HCT116 (cell line): ENCODE measurements at regions not wholly inside any gene's neighbourhood (a gene's known extent, or its start where the extent isn't known, plus 50 kb on each side); places are given as distances from the start of the nearest gene placed in this dataset.

ENCODE experiments used
- ATAC-seq: fragments of 200-7000 bp; cut with Tn5 transposase; 2 replicates; pipeline ENCODE4 v1.9.1; 2020; ENCODE audit warnings: mild to moderate bottlenecking, moderate library complexity
- BruUV-seq: library from RNA; stranded (reverse); fragments of 400-500 nt; replicated peaks from 2 replicates; lab custom pipeline; 2021; lab: Mats Ljungman, UMichigan
- CTCF ChIA-PET: fragments of 300-600 bp; sonication (Branson Sonifier 250); formaldehyde crosslinking; loops from one replicate; lab custom pipeline; 2021; ENCODE audit warnings: antibody characterized with exemption; lab: Charles Lee
- POLR2A ChIA-PET: fragments of 300-600, 350-600 bp; sonication (Branson Sonifier 250); formaldehyde crosslinking; loops from one replicate; lab custom pipeline; 2021; ENCODE audit warnings: antibody characterized with exemption; lab: Charles Lee
- RAD21 ChIA-PET, 2 experiments: fragments of 300-600 bp; sonication (Branson Sonifier 250); formaldehyde crosslinking; loops; one replicate each; lab custom pipeline; 2023; ENCODE audit warnings: low total read pairs in 2 of 2; ENCODE audit not compliant: uncharacterized antibody in 2 of 2, unreplicated experiment in 2 of 2, low non-redundant PET in 1 of 2; lab: Charles Lee
- DNase-seq: peaks from one replicate; pipeline ENCODE4 v3.0.0-alpha.2; 2010; ENCODE audit warnings: low read depth, low spot score
- H2AFZ ChIP-seq: fragments of 200-600 bp; shearing (Covaris generic), sonication (generic); 2 replicates; pipeline ENCODE4 v1.6.1; 2017; ENCODE audit warnings: low read depth, mixed run types, mixed read lengths, antibody characterized with exemption, low read length; ENCODE audit not compliant: poor library complexity, severe bottlenecking
- H3K27ac ChIP-seq: 2 replicates; pipeline ENCODE4 v1.5.1; 2012; ENCODE audit warnings: low read depth, low read length
- H3K27me3 ChIP-seq: fragments of 200-600 bp; sonication (generic); 2 replicates; pipeline ENCODE4 v1.6.1; 2016; ENCODE audit warnings: mixed run types, low read length, mixed read lengths; ENCODE audit not compliant: insufficient read depth
- H3K36me3 ChIP-seq, 2 experiments: fragments of 200-500 bp in 1 of 2; fragments of 200-600 bp in 1 of 2; sonication (Bioruptor generic) in 1 of 2; sonication (generic) in 1 of 2; 2 replicates each; pipeline versions ENCODE4 v1.5.1 to v1.6.1; 2014 to 2016; ENCODE audit warnings: low read length in 2 of 2, inconsistent platforms in 1 of 2, mixed read lengths in 1 of 2, mixed run types in 1 of 2; ENCODE audit not compliant: insufficient read depth in 2 of 2, control insufficient read depth in 1 of 2
- H3K4me1 ChIP-seq, 2 experiments: fragments of 200-600 bp in 1 of 2; sonication (generic) in 1 of 2; 2 replicates each; pipeline versions ENCODE4 v1.5.1 to v1.6.1; 2012 to 2017; ENCODE audit warnings: low read length in 2 of 2, inconsistent platforms in 1 of 2, mild to moderate bottlenecking in 1 of 2, mixed read lengths in 1 of 2, mixed run types in 1 of 2, moderate library complexity in 1 of 2; ENCODE audit not compliant: insufficient read depth in 2 of 2, control insufficient read depth in 1 of 2
- H3K4me2 ChIP-seq: fragments of 200-600 bp; sonication (generic); 2 replicates; pipeline ENCODE4 v1.6.1; 2017; ENCODE audit warnings: mixed run types, low read length, mixed read lengths
- H3K4me3 ChIP-seq, 2 experiments: fragments of 200-600 bp in 1 of 2; sonication (generic) in 1 of 2; replicated peaks in 1 of 2; 2 replicates each; pipeline ENCODE4 v1.5.1; 2011 to 2016; ENCODE audit warnings: low read length in 2 of 2, control low read depth in 1 of 2, low read depth in 1 of 2, mild to moderate bottlenecking in 1 of 2, mixed read lengths in 1 of 2, mixed run types in 1 of 2
- H3K79me2 ChIP-seq: fragments of 200-600 bp; sonication (generic); 2 replicates; pipeline ENCODE4 v1.6.1; 2017; ENCODE audit warnings: mild to moderate bottlenecking, mixed run types, low read length, moderate library complexity, mixed read lengths; ENCODE audit not compliant: insufficient read depth
- H3K9ac ChIP-seq: fragments of 200-600 bp; sonication (generic); 2 replicates; pipeline ENCODE4 v1.6.1; 2016; ENCODE audit warnings: low read length, mixed read lengths
- H3K9me2 ChIP-seq: fragments of 200-600 bp; sonication (generic), shearing (Covaris generic); 2 replicates; pipeline ENCODE4 v1.6.1; 2017; ENCODE audit warnings: mixed run types, mild to moderate bottlenecking, moderate library complexity; ENCODE audit not compliant: insufficient read depth
- H3K9me3 ChIP-seq, 2 experiments: fragments of 200-500 bp in 1 of 2; fragments of 200-600 bp in 1 of 2; sonication (Bioruptor generic) in 1 of 2; sonication (generic) in 1 of 2; 2 replicates each; pipeline ENCODE4 v1.6.1; 2014 to 2017; ENCODE audit warnings: low read length in 2 of 2, mixed read lengths in 2 of 2, inconsistent platforms in 1 of 2, low read depth in 1 of 2, mild to moderate bottlenecking in 1 of 2, mixed run types in 1 of 2, moderate library complexity in 1 of 2; ENCODE audit not compliant: control insufficient read depth in 1 of 2, insufficient read depth in 1 of 2
- H4K20me1 ChIP-seq: fragments of 200-600 bp; sonication (generic), shearing (Covaris generic); 2 replicates; pipeline ENCODE4 v1.6.1; 2017; ENCODE audit warnings: mixed run types, mild to moderate bottlenecking, moderate library complexity; ENCODE audit not compliant: insufficient read depth
- CBX3 ChIP-seq: IDR thresholded peaks from 2 replicates; pipeline ENCODE4 v1.6.1; 2012; ENCODE audit warnings: low read depth
- EZH2 ChIP-seq: fragments of 200-600 bp; sonication (generic); IDR thresholded peaks from 2 replicates; pipeline ENCODE4 v1.6.1; 2017; ENCODE audit warnings: antibody characterized with exemption, mixed run types
- EZH2phosphoT487 ChIP-seq: fragments of 200-600 bp; IDR thresholded peaks from 2 replicates; pipeline ENCODE4 v1.6.1; 2018; ENCODE audit warnings: antibody characterized with exemption, borderline replicate concordance
- JUND ChIP-seq: IDR thresholded peaks from 2 replicates; pipeline ENCODE4 v1.6.1; 2012
- POLR2AphosphoS5 ChIP-seq: IDR thresholded peaks from 2 replicates; pipeline ENCODE4 v1.6.1; 2011; ENCODE audit warnings: mild to moderate bottlenecking, low read depth, low read length, moderate library complexity
- RAD21 ChIP-seq: IDR thresholded peaks from 2 replicates; pipeline ENCODE4 v1.6.1; 2012; ENCODE audit warnings: low read depth, mild to moderate bottlenecking
- SIN3A ChIP-seq: IDR thresholded peaks from 2 replicates; pipeline ENCODE4 v1.6.1; 2012; ENCODE audit warnings: low read depth
- SP1 ChIP-seq: IDR thresholded peaks from 2 replicates; pipeline ENCODE4 v1.6.1; 2012; ENCODE audit warnings: low read depth
- TCF7L2 ChIP-seq: IDR thresholded peaks from 2 replicates; pipeline ENCODE4 v1.7.0; 2011; ENCODE audit warnings: borderline replicate concordance, inconsistent platforms; ENCODE audit not compliant: insufficient read depth, insufficient read length; ENCODE audit errors: extremely low read depth
- ZNF274 ChIP-seq: fragments of 200-500 bp; sonication (Bioruptor generic); IDR thresholded peaks from 2 replicates; pipeline ENCODE4 v1.6.1; 2014; ENCODE audit warnings: mild to moderate bottlenecking, low read depth, low read length, inconsistent platforms
- intact Hi-C: fragments of 100-400 bp; cut with micrococcal nuclease; formaldehyde crosslinking; loops from 2 replicates; pipeline ENCODE4 v1.10.0; 2022
- TF ChIP-seq, protein P1 (sequence below): IDR thresholded peaks from 2 replicates; pipeline ENCODE4 v1.6.1; 2012; ENCODE audit warnings: low read depth

DNA sequence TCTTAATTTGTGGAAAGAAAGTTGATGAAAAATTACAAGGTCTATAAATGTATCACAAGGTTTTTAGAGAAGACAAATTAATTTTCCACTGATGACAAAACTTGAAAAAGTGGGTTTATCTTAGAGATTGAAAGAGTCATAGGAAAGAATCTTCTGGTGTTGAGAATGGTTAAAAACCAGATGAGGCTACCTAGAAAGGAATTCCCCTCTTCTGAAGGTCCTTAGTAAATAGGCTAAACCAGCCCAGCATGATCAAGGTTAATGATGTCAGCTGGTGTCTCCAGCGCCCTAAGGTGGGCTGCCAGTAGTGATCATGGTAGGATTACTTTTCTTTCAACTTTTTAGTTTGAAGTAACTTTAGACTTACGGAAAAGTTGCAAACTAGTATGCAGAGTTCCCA, 71.8 kb upstream of the PGRMC2 start:
- POLR2A ChIA-PET: interaction anchor here (0.6 kb wide), 1 partner anchor 195 kb away, joined by 5 read pairs; no protein-coding TSS in a partner anchor
- H2AFZ ChIP-seq: no peak overlapping the region
- H3K36me3 ChIP-seq: no peaks in the 10 kb centered on the region
- no peak for DNase-seq
- RAD21 ChIA-PET: no interaction called here
- no peak overlapping the region for H3K27ac ChIP-seq
- intact Hi-C loops: no loop called here
- peaks cover 2 to 12% of the 10 kb centered on the region in 2 experiments; a peak in 3 of 4 replicates for H3K4me1 ChIP-seq
- no peaks in the 10 kb centered on the region for H3K9me3 ChIP-seq
- H3K9ac ChIP-seq: no peak overlapping the region
- ATAC-seq: no peak
- H3K27me3 ChIP-seq: no peaks in the 10 kb centered on the region
- no peaks in the 10 kb centered on the region for H3K9me2 ChIP-seq
- TF ChIP-seq TCF7L2 (no peak), EZH2phosphoT487 (no peak), CBX3 (no peak), POLR2AphosphoS5 (no peak), ZNF274 (no peak), SP1 (no peak), SIN3A (no peak), JUND (no peak), RAD21 (no peak), EZH2 (no peak)
- TF ChIP-seq, protein P1, sequence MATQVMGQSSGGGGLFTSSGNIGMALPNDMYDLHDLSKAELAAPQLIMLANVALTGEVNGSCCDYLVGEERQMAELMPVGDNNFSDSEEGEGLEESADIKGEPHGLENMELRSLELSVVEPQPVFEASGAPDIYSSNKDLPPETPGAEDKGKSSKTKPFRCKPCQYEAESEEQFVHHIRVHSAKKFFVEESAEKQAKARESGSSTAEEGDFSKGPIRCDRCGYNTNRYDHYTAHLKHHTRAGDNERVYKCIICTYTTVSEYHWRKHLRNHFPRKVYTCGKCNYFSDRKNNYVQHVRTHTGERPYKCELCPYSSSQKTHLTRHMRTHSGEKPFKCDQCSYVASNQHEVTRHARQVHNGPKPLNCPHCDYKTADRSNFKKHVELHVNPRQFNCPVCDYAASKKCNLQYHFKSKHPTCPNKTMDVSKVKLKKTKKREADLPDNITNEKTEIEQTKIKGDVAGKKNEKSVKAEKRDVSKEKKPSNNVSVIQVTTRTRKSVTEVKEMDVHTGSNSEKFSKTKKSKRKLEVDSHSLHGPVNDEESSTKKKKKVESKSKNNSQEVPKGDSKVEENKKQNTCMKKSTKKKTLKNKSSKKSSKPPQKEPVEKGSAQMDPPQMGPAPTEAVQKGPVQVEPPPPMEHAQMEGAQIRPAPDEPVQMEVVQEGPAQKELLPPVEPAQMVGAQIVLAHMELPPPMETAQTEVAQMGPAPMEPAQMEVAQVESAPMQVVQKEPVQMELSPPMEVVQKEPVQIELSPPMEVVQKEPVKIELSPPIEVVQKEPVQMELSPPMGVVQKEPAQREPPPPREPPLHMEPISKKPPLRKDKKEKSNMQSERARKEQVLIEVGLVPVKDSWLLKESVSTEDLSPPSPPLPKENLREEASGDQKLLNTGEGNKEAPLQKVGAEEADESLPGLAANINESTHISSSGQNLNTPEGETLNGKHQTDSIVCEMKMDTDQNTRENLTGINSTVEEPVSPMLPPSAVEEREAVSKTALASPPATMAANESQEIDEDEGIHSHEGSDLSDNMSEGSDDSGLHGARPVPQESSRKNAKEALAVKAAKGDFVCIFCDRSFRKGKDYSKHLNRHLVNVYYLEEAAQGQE: no peak
- no peaks in the 10 kb centered on the region for H4K20me1 ChIP-seq
- no TSS peak for BruUV-seq
- no peaks in the 10 kb centered on the region for H3K79me2 ChIP-seq
- CTCF ChIA-PET: no interaction called here
- no peak overlapping the region for H3K4me2 ChIP-seq
- H3K4me3 ChIP-seq: no peak overlapping the region
